Astrocyte (in vitro differentiated cells and primary cell): ENCODE measurements at regions not wholly inside any gene's neighbourhood (a gene's known extent, or its start where the extent isn't known, plus 50 kb on each side); places are given as distances from the start of the nearest gene placed in this dataset.

Experiments
- CTCF ChIP-seq: IDR thresholded peaks from 2 replicates; pipeline ENCODE4 v1.5.1; 2011; ENCODE audit warnings: low read depth, mild to moderate bottlenecking, inconsistent platforms, low read length, moderate library complexity; ENCODE audit not compliant: insufficient read depth
- EZH2 ChIP-seq: IDR thresholded peaks from 2 replicates; pipeline ENCODE4 v1.6.1; 2012; ENCODE audit warnings: mild to moderate bottlenecking, low read length, inconsistent platforms; ENCODE audit not compliant: insufficient read depth

GRCh38 chr5:130555429-130555828, 609.6 kb downstream of the HINT1 start:
- TF ChIP-seq CTCF (no peak), EZH2 (no peak)
